Peyer's patch (tissue), 4 donors: ENCODE measurements at regions not wholly inside any gene's neighbourhood (a gene's known extent, or its start where the extent isn't known, plus 50 kb on each side); places are given as distances from the start of the nearest gene placed in this dataset.

ENCODE experiments used
- DNase-seq, 3 donors: peaks; one replicate each; pipeline ENCODE4 v3.0.0-alpha.2; 2017 to 2019
- H3K27ac ChIP-seq, 4 donors: fragments of 200-600 bp; sonication (generic); one replicate each; pipeline ENCODE4 v1.5.1; 2016 to 2019
- H3K27me3 ChIP-seq, 2 donors: fragments of 200-600 bp; sonication (generic); one replicate each; pipeline ENCODE4 v1.5.1; 2019
- H3K36me3 ChIP-seq, 3 donors: fragments of 200-600 bp; sonication (generic); one replicate each; pipeline ENCODE4 v1.5.1; 2016 to 2019
- H3K4me1 ChIP-seq, 4 donors: fragments of 200-600 bp; sonication (generic); one replicate each; pipeline ENCODE4 v1.5.1; 2016 to 2019
- H3K4me3 ChIP-seq, 4 donors: fragments of 200-600 bp; sonication (generic); 1 replicate in 3 of 4; 2 replicates in 1 of 4; pipeline ENCODE4 v1.5.1; 2016 to 2019; ENCODE audit warnings: mild to moderate bottlenecking in 1 of 4
- H3K9me3 ChIP-seq, 4 donors: fragments of 200-600 bp; sonication (generic); one replicate each; pipeline ENCODE4 v1.5.1; 2016 to 2019; ENCODE audit warnings: mild to moderate bottlenecking in 1 of 4
- POLR2A ChIP-seq, 2 donors: fragments of 450-650 bp; IDR thresholded peaks; one replicate each; pipeline ENCODE4 v1.5.1; 2017; ENCODE audit warnings: antibody characterized with exemption in 2 of 2, mild to moderate bottlenecking in 2 of 2, moderate library complexity in 2 of 2
- TF ChIP-seq, protein P1 (sequence below), 6 experiments: fragments of 450-650 bp in 4 of 6; fragments of 200-600 bp in 2 of 6; sonication (generic) in 1 of 6; IDR thresholded peaks; one replicate each; pipeline ENCODE4 v1.5.1; 2017 to 2019; ENCODE audit warnings: antibody characterized with exemption in 6 of 6, mild to moderate bottlenecking in 3 of 6, moderate library complexity in 1 of 6

DNA sequence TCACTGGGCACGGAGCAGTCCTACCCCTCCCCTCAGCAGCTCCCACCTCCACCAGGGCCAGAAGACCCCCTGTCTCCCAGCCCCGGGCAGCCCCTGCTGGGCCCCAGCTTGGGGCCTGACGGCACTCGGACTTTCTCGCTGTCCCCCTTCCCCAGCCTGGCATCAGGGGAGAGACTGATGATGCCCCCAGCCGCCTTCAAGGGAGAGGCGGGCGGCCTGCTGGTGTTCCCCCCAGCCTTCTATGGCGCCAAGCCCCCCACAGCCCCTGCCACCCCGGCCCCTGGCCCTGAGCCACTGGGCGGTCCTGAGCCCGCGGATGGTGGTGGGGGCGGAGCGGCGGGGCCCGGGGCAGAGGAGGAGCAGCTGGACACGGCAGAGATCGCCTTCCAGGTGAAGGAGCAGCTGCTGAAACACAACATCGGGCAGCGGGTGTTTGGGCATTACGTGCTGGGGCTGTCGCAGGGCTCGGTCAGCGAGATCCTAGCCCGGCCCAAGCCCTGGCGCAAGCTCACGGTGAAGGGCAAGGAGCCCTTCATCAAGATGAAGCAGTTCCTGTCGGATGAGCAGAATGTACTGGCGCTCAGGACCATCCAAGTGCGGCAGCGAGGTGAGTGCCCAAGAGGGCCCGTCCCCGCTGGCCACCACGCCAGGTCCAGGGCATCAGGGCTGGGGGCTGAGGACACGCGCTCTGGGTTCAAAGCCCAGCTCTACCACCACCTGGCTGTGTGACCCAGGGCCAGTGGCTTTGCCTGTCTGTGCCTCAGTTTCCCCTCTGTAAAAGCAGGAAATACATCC, 58.6 kb downstream of the PHETA1 start:
- no peak for DNase-seq
- Histone ChIP-seq H3K9me3 (peaks cover 0 to 8% (median 3%) of the 10 kb centered on the region in 4 donors), H3K4me1 (no peaks in the 10 kb centered on the region), H3K4me3 (no peak overlapping the region), H3K27ac (no peak overlapping the region), H3K36me3 (no peaks in the 10 kb centered on the region), H3K27me3 (no peaks in the 10 kb centered on the region)
- TF ChIP-seq POLR2A (IDR thresholded peaks at IDR 0.05): no peak
- TF ChIP-seq, protein P1, sequence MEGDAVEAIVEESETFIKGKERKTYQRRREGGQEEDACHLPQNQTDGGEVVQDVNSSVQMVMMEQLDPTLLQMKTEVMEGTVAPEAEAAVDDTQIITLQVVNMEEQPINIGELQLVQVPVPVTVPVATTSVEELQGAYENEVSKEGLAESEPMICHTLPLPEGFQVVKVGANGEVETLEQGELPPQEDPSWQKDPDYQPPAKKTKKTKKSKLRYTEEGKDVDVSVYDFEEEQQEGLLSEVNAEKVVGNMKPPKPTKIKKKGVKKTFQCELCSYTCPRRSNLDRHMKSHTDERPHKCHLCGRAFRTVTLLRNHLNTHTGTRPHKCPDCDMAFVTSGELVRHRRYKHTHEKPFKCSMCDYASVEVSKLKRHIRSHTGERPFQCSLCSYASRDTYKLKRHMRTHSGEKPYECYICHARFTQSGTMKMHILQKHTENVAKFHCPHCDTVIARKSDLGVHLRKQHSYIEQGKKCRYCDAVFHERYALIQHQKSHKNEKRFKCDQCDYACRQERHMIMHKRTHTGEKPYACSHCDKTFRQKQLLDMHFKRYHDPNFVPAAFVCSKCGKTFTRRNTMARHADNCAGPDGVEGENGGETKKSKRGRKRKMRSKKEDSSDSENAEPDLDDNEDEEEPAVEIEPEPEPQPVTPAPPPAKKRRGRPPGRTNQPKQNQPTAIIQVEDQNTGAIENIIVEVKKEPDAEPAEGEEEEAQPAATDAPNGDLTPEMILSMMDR (IDR thresholded peaks at IDR 0.05): no peak

DNA sequence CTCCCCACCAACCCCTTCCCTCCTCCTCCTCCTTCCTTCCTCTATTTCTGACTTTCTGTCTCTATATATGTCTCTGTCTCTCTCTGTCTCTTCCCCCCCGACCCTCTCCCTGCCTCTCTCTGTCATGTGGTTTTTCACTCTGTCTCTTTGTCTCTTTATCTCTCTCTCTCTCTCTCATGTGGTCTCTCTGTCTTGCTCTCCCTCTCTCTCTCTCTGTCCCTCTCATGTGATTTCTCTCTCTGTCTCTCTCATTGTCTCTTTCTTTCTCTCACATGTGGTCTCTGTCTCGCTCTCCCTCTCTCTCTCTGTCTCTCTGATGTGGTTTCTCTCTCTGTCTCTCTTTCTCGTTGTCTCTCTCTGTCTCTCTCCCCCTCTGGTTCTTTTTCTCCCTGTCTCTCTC, 59.3 kb downstream of the PHETA1 start:
- H3K4me1 ChIP-seq: no peaks in the 10 kb centered on the region
- no peak overlapping the region for H3K4me3 ChIP-seq
- TF ChIP-seq, protein P1 (IDR thresholded peaks at IDR 0.05): no peak
- TF ChIP-seq POLR2A (IDR thresholded peaks at IDR 0.05): no peak
- no peaks in the 10 kb centered on the region for H3K36me3 ChIP-seq
- H3K27me3 ChIP-seq: no peaks in the 10 kb centered on the region
- H3K9me3 ChIP-seq: peaks cover 0 to 15% (median 7%) of the 10 kb centered on the region in 4 donors
- DNase-seq: no peak
- no peak overlapping the region for H3K27ac ChIP-seq

DNA sequence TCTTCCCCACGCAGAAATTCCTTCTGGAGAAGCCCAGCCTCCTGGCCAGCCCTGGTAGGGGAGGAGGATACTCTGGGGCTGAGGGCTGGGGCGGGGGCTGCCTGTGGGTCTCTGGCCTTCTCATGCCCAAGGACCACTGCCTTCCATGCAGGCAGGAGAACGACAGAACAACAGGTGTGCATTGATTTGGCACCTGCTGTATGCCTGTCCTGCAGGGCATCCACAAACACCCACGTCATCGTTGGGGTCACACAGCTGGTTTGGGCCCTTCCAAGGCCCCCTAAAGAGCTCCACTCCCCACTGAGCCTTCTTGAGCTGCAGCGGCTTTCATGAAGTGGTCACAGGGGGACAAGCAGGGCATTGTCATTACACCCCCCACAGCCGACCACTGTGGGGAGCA, 60.4 kb downstream of the PHETA1 start:
- DNase-seq: no peak

DNA sequence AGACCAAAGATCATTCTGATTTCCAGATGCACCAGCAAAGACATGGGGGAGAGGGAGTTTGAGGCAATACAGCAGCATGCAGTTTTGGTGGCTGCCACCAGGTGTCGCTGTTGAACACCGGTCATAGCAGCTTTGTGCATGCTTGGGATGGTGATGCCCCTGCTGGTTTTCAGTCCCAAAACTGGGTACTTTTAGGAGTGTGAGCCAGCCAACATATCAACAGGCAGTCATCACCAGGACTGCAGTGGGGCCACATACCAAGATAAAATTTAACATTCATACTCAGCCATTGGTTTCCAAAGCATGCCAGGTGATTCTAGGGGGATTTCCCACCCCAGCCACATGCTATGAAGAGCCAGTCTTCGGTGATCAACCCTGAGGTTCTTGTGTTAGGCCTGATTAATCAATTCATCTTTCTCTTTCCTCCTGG, 64.2 kb downstream of the PHETA1 start:
- TF ChIP-seq, protein P1 (IDR thresholded peaks at IDR 0.05): peak in 5 of 6 experiments; percentile 6 to 42 (median 29)
- no peak for TF ChIP-seq POLR2A (IDR thresholded peaks at IDR 0.05)
- Histone ChIP-seq H3K4me3 (no peak overlapping the region), H3K4me1 (no peaks in the 10 kb centered on the region), H3K27ac (no peak overlapping the region), H3K36me3 (no peaks in the 10 kb centered on the region), H3K9me3 (peaks cover 0 to 25% (median 12%) of the 10 kb centered on the region in 4 donors), H3K27me3 (no peaks in the 10 kb centered on the region)
- no peak for DNase-seq

More for the DNA sequence above, 60.4 kb downstream of the PHETA1 start:
- H3K9me3 ChIP-seq: peaks cover 0 to 25% (median 12%) of the 10 kb centered on the region in 4 donors
- H3K36me3 ChIP-seq: no peaks in the 10 kb centered on the region
- no peak overlapping the region for H3K27ac ChIP-seq
- no peaks in the 10 kb centered on the region for H3K4me1 ChIP-seq
- no peak for TF ChIP-seq POLR2A (IDR thresholded peaks at IDR 0.05)
- TF ChIP-seq, protein P1 (IDR thresholded peaks at IDR 0.05): no peak
- no peak overlapping the region for H3K4me3 ChIP-seq
- no peaks in the 10 kb centered on the region for H3K27me3 ChIP-seq

DNA sequence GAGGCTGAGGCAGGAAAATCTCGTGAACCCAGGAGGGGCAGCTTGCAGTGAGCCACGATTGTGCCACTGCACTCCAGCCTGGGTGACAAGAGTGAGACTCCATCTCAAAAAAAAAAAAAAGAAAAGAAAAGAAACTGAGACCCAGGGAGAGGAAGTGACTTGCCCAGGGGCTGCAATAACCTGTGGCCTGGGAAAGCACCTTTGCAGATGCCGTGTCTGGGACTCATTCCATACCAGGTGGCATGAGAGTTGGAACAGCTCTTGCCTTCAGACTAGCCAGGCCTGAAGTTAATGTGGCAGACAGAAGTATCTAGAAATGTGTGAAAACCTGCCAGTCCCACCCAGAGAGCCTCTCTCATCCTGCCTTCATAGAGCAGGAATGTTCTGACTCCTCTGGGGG, 65.4 kb downstream of the PHETA1 start:
- H3K4me3 ChIP-seq: no peak overlapping the region

More for the DNA sequence above, 65.4 kb downstream of the PHETA1 start:
- no peak for DNase-seq
- Histone ChIP-seq H3K27me3 (no peaks in the 10 kb centered on the region), H3K36me3 (no peaks in the 10 kb centered on the region), H3K27ac (no peak overlapping the region), H3K9me3 (peaks cover 0 to 25% (median 12%) of the 10 kb centered on the region in 4 donors), H3K4me1 (no peaks in the 10 kb centered on the region)
- TF ChIP-seq, protein P1 (IDR thresholded peaks at IDR 0.05): no peak
- TF ChIP-seq POLR2A (IDR thresholded peaks at IDR 0.05): no peak
